H9 (cell line): ENCODE measurements at regions not wholly inside any gene's neighbourhood (a gene's known extent, or its start where the extent isn't known, plus 50 kb on each side); places are given as distances from the start of the nearest gene placed in this dataset.

Experiments used
- DNase-seq: peaks from one replicate; pipeline ENCODE4 v3.0.0-alpha.2; 2017
- H2AFZ ChIP-seq: one replicate; pipeline ENCODE4 v1.6.1; 2013; ENCODE audit warnings: mild to moderate bottlenecking, low read length, control low read depth, moderate library complexity
- H2AK5ac ChIP-seq: 2 replicates; pipeline ENCODE4 v1.6.1; 2013; ENCODE audit warnings: low read length, control low read depth, mixed read lengths; ENCODE audit not compliant: insufficient read length
- H2BK120ac ChIP-seq: one replicate; pipeline ENCODE4 v1.6.1; 2013; ENCODE audit warnings: low read depth, mild to moderate bottlenecking, low read length, control low read depth, inconsistent platforms; ENCODE audit not compliant: poor library complexity, severe bottlenecking
- H2BK12ac ChIP-seq: 2 replicates; pipeline ENCODE4 v1.6.1; 2013; ENCODE audit warnings: low read length, control low read depth, mixed read lengths, low read depth; ENCODE audit not compliant: insufficient read length
- H2BK15ac ChIP-seq: 2 replicates; pipeline ENCODE4 v1.6.1; 2013; ENCODE audit warnings: low read depth, low read length, control low read depth
- H2BK20ac ChIP-seq: one replicate; pipeline ENCODE4 v1.6.1; 2013; ENCODE audit warnings: low read depth, mild to moderate bottlenecking, low read length, control low read depth, inconsistent platforms; ENCODE audit not compliant: poor library complexity, severe bottlenecking
- H2BK5ac ChIP-seq: 2 replicates; pipeline ENCODE4 v1.6.1; 2013; ENCODE audit warnings: low read length, control low read depth, mixed read lengths; ENCODE audit not compliant: insufficient read length
- H3K14ac ChIP-seq: 2 replicates; pipeline ENCODE4 v1.6.1; 2013; ENCODE audit warnings: low read length, control low read depth; ENCODE audit not compliant: insufficient read depth
- H3K18ac ChIP-seq: 2 replicates; pipeline ENCODE4 v1.6.1; 2013; ENCODE audit warnings: low read depth, mild to moderate bottlenecking, mixed read lengths, low read length, control low read depth; ENCODE audit not compliant: insufficient read length
- H3K23ac ChIP-seq: 2 replicates; pipeline ENCODE4 v1.6.1; 2013; ENCODE audit warnings: low read length, control low read depth, mixed read lengths, low read depth; ENCODE audit not compliant: insufficient read length
- H3K23me2 ChIP-seq: 2 replicates; pipeline ENCODE4 v1.6.1; 2013; ENCODE audit warnings: low read depth, mild to moderate bottlenecking, mixed read lengths, low read length, control low read depth; ENCODE audit not compliant: insufficient read length, poor library complexity, severe bottlenecking
- H3K27ac ChIP-seq: 2 replicates; pipeline ENCODE4 v1.5.1; 2013; ENCODE audit warnings: low read length, control low read depth, mixed read lengths, low read depth; ENCODE audit not compliant: insufficient read length
- H3K27me3 ChIP-seq: 2 replicates; pipeline ENCODE4 v1.6.1; 2013; ENCODE audit warnings: low read length, control low read depth, inconsistent platforms; ENCODE audit not compliant: insufficient read depth
- H3K4ac ChIP-seq: 2 replicates; pipeline ENCODE4 v1.6.1; 2013; ENCODE audit warnings: low read depth, mild to moderate bottlenecking, control low read depth, inconsistent platforms, low read length, moderate library complexity
- H3K4me1 ChIP-seq: 2 replicates; pipeline ENCODE4 v1.6.1; 2013; ENCODE audit warnings: low read length, control low read depth, inconsistent platforms; ENCODE audit not compliant: insufficient read depth
- H3K4me2 ChIP-seq: 2 replicates; pipeline ENCODE4 v1.6.1; 2013; ENCODE audit warnings: low read length, control low read depth, mixed read lengths; ENCODE audit not compliant: insufficient read length, insufficient read depth
- H3K56ac ChIP-seq: 2 replicates; pipeline ENCODE4 v1.6.1; 2013; ENCODE audit warnings: low read depth, mild to moderate bottlenecking, mixed read lengths, low read length, control low read depth; ENCODE audit not compliant: insufficient read length
- H3K79me1 ChIP-seq: 2 replicates; pipeline ENCODE4 v1.6.1; 2013; ENCODE audit warnings: low read depth, mild to moderate bottlenecking, moderate library complexity, low read length, control low read depth, inconsistent platforms; ENCODE audit not compliant: insufficient read depth, poor library complexity, severe bottlenecking
- H3K79me2 ChIP-seq: 2 replicates; pipeline ENCODE4 v1.6.1; 2013; ENCODE audit warnings: low read length, control low read depth, inconsistent platforms; ENCODE audit not compliant: insufficient read depth
- H3K9ac ChIP-seq: 2 replicates; pipeline ENCODE4 v1.6.1; 2013; ENCODE audit warnings: low read length, control low read depth, mixed read lengths; ENCODE audit not compliant: insufficient read length; ENCODE audit errors: extremely low read depth
- H3K9me3 ChIP-seq: one replicate; pipeline ENCODE4 v1.6.1; 2013; ENCODE audit warnings: low read depth, low read length, inconsistent platforms; ENCODE audit not compliant: control insufficient read depth
- H3T11ph ChIP-seq: one replicate; pipeline ENCODE4 v1.6.1; 2013; ENCODE audit warnings: mild to moderate bottlenecking, low read length, control low read depth, inconsistent platforms
- H4K20me1 ChIP-seq: one replicate; pipeline ENCODE4 v1.6.1; 2013; ENCODE audit not compliant: control insufficient read depth, insufficient read length, insufficient read depth
- H4K5ac ChIP-seq: 2 replicates; pipeline ENCODE4 v1.6.1; 2013; ENCODE audit warnings: low read depth, mild to moderate bottlenecking, mixed read lengths, low read length, control low read depth; ENCODE audit not compliant: insufficient read length
- H4K8ac ChIP-seq: replicated peaks from 2 replicates; pipeline ENCODE4 v1.6.1; 2013; ENCODE audit warnings: low read length, control low read depth, mixed read lengths, low read depth; ENCODE audit not compliant: insufficient read length
- H4K91ac ChIP-seq: 2 replicates; pipeline ENCODE4 v1.6.1; 2013; ENCODE audit warnings: low read depth, mild to moderate bottlenecking, moderate library complexity, mixed read lengths, low read length, control low read depth; ENCODE audit not compliant: insufficient read length
- H3K27ac Mint-ChIP-seq, 3 experiments: 2 replicates in 2 of 3; 3 replicates in 1 of 3; pipeline ENCODE4 v1.8.0; 2020 to 2021; ENCODE audit warnings: mixed read lengths in 3 of 3, mild to moderate bottlenecking in 1 of 3, moderate library complexity in 1 of 3
- H3K27me3 Mint-ChIP-seq: 2 replicates; pipeline ENCODE4 v1.8.0; 2021; ENCODE audit warnings: low read depth, mild to moderate bottlenecking, moderate library complexity, mixed read lengths
- H3K36me3 Mint-ChIP-seq, 3 experiments: 2 replicates in 2 of 3; 3 replicates in 1 of 3; pipeline ENCODE4 v1.8.0; 2020 to 2021; ENCODE audit warnings: low read depth in 3 of 3, mixed read lengths in 3 of 3; ENCODE audit not compliant: insufficient read depth in 1 of 3
- H3K4me1 Mint-ChIP-seq, 2 experiments: 2 replicates each; pipeline ENCODE4 v1.8.0; 2020; ENCODE audit warnings: mixed read lengths in 2 of 2
- H3K4me3 Mint-ChIP-seq, 2 experiments: 2 replicates in 1 of 2; 3 replicates in 1 of 2; pipeline ENCODE4 v1.8.0; 2020 to 2021; ENCODE audit warnings: mild to moderate bottlenecking in 2 of 2, mixed read lengths in 2 of 2, moderate library complexity in 1 of 2
- H3K9me3 Mint-ChIP-seq, 2 experiments: 2 replicates in 1 of 2; 3 replicates in 1 of 2; pipeline ENCODE4 v1.8.0; 2020; ENCODE audit warnings: mild to moderate bottlenecking in 2 of 2, mixed read lengths in 2 of 2, moderate library complexity in 1 of 2
- WGBS: extraction: QIAGEN DNeasy Blood & Tissue Kit; methylation state at CpG from one replicate; pipeline ENCODE4 v1.1.7; 2013; ENCODE audit warnings: missing lambda C conversion rate, low lambda C conversion rate, mixed read lengths; ENCODE audit not compliant: insufficient read length; ENCODE audit errors: extremely low coverage; 5-methylcytosine and 5-hydroxymethylcytosine counted together
- TF ChIP-seq, protein P1 (sequence below): fragments of 200-600 bp; sonication (generic); conservative IDR thresholded peaks from 3 replicates; pipeline ENCODE4 v1.8.0; 2021; ENCODE audit warnings: antibody characterized with exemption, mild to moderate bottlenecking

DNA sequence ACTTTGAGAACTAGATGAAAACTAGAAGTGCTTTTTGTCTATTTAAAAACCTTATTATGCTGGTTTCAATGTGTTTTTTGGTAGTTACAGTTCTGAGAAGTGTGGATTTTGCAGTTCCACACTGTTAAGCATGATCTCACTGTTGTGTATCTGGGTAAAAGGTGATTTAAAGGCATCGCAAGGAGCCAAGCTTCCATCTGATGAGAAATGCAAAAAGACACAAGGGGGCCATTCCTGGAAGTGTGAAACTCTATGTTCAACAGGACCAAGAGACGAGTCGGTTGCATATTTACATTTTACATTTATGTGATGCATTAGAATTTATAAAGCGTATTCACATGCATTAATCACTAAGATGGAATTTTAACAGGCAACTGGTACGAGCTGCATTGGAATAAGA, 490.8 kb downstream of the NPIPA7 start:
- H3K27me3 ChIP-seq, result no peaks in the 10 kb centered on the region
- no peaks in the 10 kb centered on the region for H3K27me3 Mint-ChIP-seq
- no peak overlapping the region for H4K8ac ChIP-seq
- no peak overlapping the region for H2AK5ac ChIP-seq
- TF ChIP-seq, protein P1, sequence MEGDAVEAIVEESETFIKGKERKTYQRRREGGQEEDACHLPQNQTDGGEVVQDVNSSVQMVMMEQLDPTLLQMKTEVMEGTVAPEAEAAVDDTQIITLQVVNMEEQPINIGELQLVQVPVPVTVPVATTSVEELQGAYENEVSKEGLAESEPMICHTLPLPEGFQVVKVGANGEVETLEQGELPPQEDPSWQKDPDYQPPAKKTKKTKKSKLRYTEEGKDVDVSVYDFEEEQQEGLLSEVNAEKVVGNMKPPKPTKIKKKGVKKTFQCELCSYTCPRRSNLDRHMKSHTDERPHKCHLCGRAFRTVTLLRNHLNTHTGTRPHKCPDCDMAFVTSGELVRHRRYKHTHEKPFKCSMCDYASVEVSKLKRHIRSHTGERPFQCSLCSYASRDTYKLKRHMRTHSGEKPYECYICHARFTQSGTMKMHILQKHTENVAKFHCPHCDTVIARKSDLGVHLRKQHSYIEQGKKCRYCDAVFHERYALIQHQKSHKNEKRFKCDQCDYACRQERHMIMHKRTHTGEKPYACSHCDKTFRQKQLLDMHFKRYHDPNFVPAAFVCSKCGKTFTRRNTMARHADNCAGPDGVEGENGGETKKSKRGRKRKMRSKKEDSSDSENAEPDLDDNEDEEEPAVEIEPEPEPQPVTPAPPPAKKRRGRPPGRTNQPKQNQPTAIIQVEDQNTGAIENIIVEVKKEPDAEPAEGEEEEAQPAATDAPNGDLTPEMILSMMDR, result no peak
- H3K27ac Mint-ChIP-seq, result no peak overlapping the region
- no peaks in the 10 kb centered on the region for H3K79me1 ChIP-seq
- no peak overlapping the region for H2AFZ ChIP-seq
- H3K56ac ChIP-seq, result no peak overlapping the region
- no peak overlapping the region for H4K5ac ChIP-seq
- WGBS, result no CpG with 5 or more reads among the region's 5 CpGs
- H4K20me1 ChIP-seq, result no peaks in the 10 kb centered on the region
- DNase-seq, result no peak
- H2BK15ac ChIP-seq, result no peak overlapping the region
- no peaks in the 10 kb centered on the region for H3K36me3 Mint-ChIP-seq
- H3K14ac ChIP-seq, result no peak overlapping the region
- H3K9ac ChIP-seq, result no peak overlapping the region
- no peak overlapping the region for H3K27ac ChIP-seq
- peak overlapping the region; percentile 23 for H3K4me2 ChIP-seq
- no peaks in the 10 kb centered on the region for H3K79me2 ChIP-seq
- no peak overlapping the region for H2BK12ac ChIP-seq
- no peak overlapping the region for H2BK5ac ChIP-seq
- H3K4me1 Mint-ChIP-seq, result peaks cover 28 to 33% of the 10 kb centered on the region in 2 experiments
- H2BK120ac ChIP-seq, result no peak overlapping the region
- H3K9me3 Mint-ChIP-seq, result 0 out of 5 replicates have a peak, but pooled peaks cover 0 to 3% of the 10 kb centered on the region in 2 experiments
- H3K18ac ChIP-seq, result no peak overlapping the region
- H4K91ac ChIP-seq, result no peak overlapping the region
- no peak overlapping the region for H2BK20ac ChIP-seq
- H3T11ph ChIP-seq, result no peak overlapping the region
- no peak overlapping the region for H3K4ac ChIP-seq
- H3K4me3 Mint-ChIP-seq, result no peak overlapping the region; a peak in 1 of 5 replicates
- no peaks in the 10 kb centered on the region for H3K9me3 ChIP-seq
- H3K4me1 ChIP-seq, result peaks cover 11% of the 10 kb centered on the region
- no peaks in the 10 kb centered on the region for H3K23me2 ChIP-seq
- H3K23ac ChIP-seq, result no peak overlapping the region
